Stimulated activated effector memory CD8-positive, alpha-beta T cell treated with anti-CD3 and anti-CD28 coated beads, Interleukin-12 subunit alpha, Interleukin-12 subunit beta, amount 100 ng/mL, for 72 hours (primary cell): ENCODE measurements at regions not wholly inside any gene's neighbourhood (a gene's known extent, or its start where the extent isn't known, plus 50 kb on each side); places are given as distances from the start of the nearest gene placed in this dataset.
"Not testable (repeated sequence)": the region's sequence is repeated elsewhere in the genome, so short reads cannot be mapped to it uniquely, and the experiment has no call there.

ENCODE experiments used
- ATAC-seq: fragments of 150-1000 bp; cut with Tn5 transposase; 2 replicates; pipeline ENCODE4 v1.10.0; 2021
- DNase-seq, 2 donors: peaks; one replicate each; pipeline ENCODE4 v3.0.0; 2021 to 2022; ENCODE audit warnings: low spot score in 2 of 2
- H3K27ac Mint-ChIP-seq: one replicate; pipeline ENCODE4 v1.8.0; 2022; ENCODE audit warnings: mild to moderate bottlenecking, mixed read lengths
- H3K36me3 Mint-ChIP-seq: one replicate; pipeline ENCODE4 v1.8.0; 2022; ENCODE audit warnings: mild to moderate bottlenecking, mixed read lengths
- H3K4me1 Mint-ChIP-seq: one replicate; pipeline ENCODE4 v1.8.0; 2022; ENCODE audit warnings: mixed read lengths
- H3K4me3 Mint-ChIP-seq: one replicate; pipeline ENCODE4 v1.8.0; 2022; ENCODE audit warnings: mild to moderate bottlenecking, mixed read lengths
- H3K9me3 Mint-ChIP-seq: one replicate; pipeline ENCODE4 v1.8.0; 2022; ENCODE audit warnings: mixed read lengths

- DNase-seq: no peak
Observed at GRCh38 chr20:5469111-5469510, 141.7 kb downstream of the GPCPD1 start.

GRCh38 chr20:5467086-5467485 lies 143.7 kb downstream of the GPCPD1 start:
- DNase-seq: no peak
- H3K36me3 Mint-ChIP-seq: peaks cover 4% of the 10 kb centered on the region
- no peak overlapping the region for H3K27ac Mint-ChIP-seq
- H3K4me1 Mint-ChIP-seq: no peaks in the 10 kb centered on the region
- H3K9me3 Mint-ChIP-seq: no peaks in the 10 kb centered on the region
- no peak overlapping the region for H3K4me3 Mint-ChIP-seq
- ATAC-seq: no peak

More at GRCh38 chr20:5469111-5469510, 141.7 kb downstream of the GPCPD1 start:
- Mint-ChIP-seq H3K4me1 (no peaks in the 10 kb centered on the region), H3K36me3 (peaks cover 4% of the 10 kb centered on the region), H3K27ac (no peak overlapping the region), H3K4me3 (no peak overlapping the region), H3K9me3 (no peaks in the 10 kb centered on the region)
- ATAC-seq: no peak

- DNase-seq (no peak), ATAC-seq (no peak)
- Mint-ChIP-seq H3K4me1 (no peaks in the 10 kb centered on the region), H3K4me3 (no peak overlapping the region), H3K27ac (no peak overlapping the region), H3K36me3 (no peaks in the 10 kb centered on the region), H3K9me3 (peaks cover 6% of the 10 kb centered on the region)
Observed at GRCh38 chr20:5465604-5465927, 145.2 kb downstream of the GPCPD1 start.

- Mint-ChIP-seq H3K4me3 (no peak overlapping the region), H3K36me3 (no peaks in the 10 kb centered on the region), H3K4me1 (no peaks in the 10 kb centered on the region), H3K27ac (no peak overlapping the region), H3K9me3 (peaks cover 11% of the 10 kb centered on the region)
- ATAC-seq: no peak
- DNase-seq: no peak
Observed at GRCh38 chr20:5464901-5465603, 145.8 kb downstream of the GPCPD1 start.

- H3K4me3 Mint-ChIP-seq: no peak overlapping the region
- DNase-seq (no peak), ATAC-seq (no peak)
- H3K36me3 Mint-ChIP-seq: no peaks in the 10 kb centered on the region
- no peaks in the 10 kb centered on the region for H3K4me1 Mint-ChIP-seq
- H3K9me3 Mint-ChIP-seq: peaks cover 11% of the 10 kb centered on the region
- H3K27ac Mint-ChIP-seq: no peak overlapping the region
Observed at GRCh38 chr20:5463007-5463686, 146.4 kb upstream of the PROKR2 start.

GRCh38 chr20:5453745-5454144 lies 137.0 kb upstream of the PROKR2 start:
- ATAC-seq, H3K27ac Mint-ChIP-seq, H3K36me3 Mint-ChIP-seq: not testable (repeated sequence)

GRCh38 chr20:5453316-5453715 lies 136.6 kb upstream of the PROKR2 start:
- not testable (repeated sequence) for H3K9me3 Mint-ChIP-seq, H3K4me1 Mint-ChIP-seq, H3K4me3 Mint-ChIP-seq, H3K27ac Mint-ChIP-seq, ATAC-seq, DNase-seq, H3K36me3 Mint-ChIP-seq

More at GRCh38 chr20:5453745-5454144, 137.0 kb upstream of the PROKR2 start:
- not testable (repeated sequence) for H3K4me3 Mint-ChIP-seq, DNase-seq, H3K9me3 Mint-ChIP-seq, H3K4me1 Mint-ChIP-seq

GRCh38 chr20:5452691-5453090 lies 135.9 kb upstream of the PROKR2 start:
- not testable (repeated sequence) for H3K4me3 Mint-ChIP-seq, H3K27ac Mint-ChIP-seq, H3K36me3 Mint-ChIP-seq, H3K9me3 Mint-ChIP-seq, H3K4me1 Mint-ChIP-seq, DNase-seq, ATAC-seq

- not testable (repeated sequence) for ATAC-seq, H3K36me3 Mint-ChIP-seq, H3K4me1 Mint-ChIP-seq, H3K9me3 Mint-ChIP-seq, H3K27ac Mint-ChIP-seq, DNase-seq, H3K4me3 Mint-ChIP-seq
Observed at GRCh38 chr20:5452286-5452685, 135.5 kb upstream of the PROKR2 start.

- DNase-seq (no peak), ATAC-seq (no peak)
- no peak overlapping the region for H3K27ac Mint-ChIP-seq
- H3K9me3 Mint-ChIP-seq: no peaks in the 10 kb centered on the region
- H3K36me3 Mint-ChIP-seq: no peaks in the 10 kb centered on the region
- H3K4me3 Mint-ChIP-seq: no peak overlapping the region
- H3K4me1 Mint-ChIP-seq: no peaks in the 10 kb centered on the region
Observed at GRCh38 chr20:5451643-5452210, 135.0 kb upstream of the PROKR2 start.

GRCh38 chr20:5448449-5449118 lies 131.8 kb upstream of the PROKR2 start:
- ATAC-seq: no peak
- peak; percentile 23 to 73 for DNase-seq
- Mint-ChIP-seq H3K4me3 (no peak overlapping the region), H3K36me3 (no peaks in the 10 kb centered on the region), H3K9me3 (no peaks in the 10 kb centered on the region), H3K4me1 (no peaks in the 10 kb centered on the region), H3K27ac (no peak overlapping the region)

- Mint-ChIP-seq H3K4me3 (no peak overlapping the region), H3K9me3 (no peaks in the 10 kb centered on the region), H3K4me1 (no peaks in the 10 kb centered on the region), H3K27ac (no peak overlapping the region), H3K36me3 (no peaks in the 10 kb centered on the region)
- DNase-seq (no peak), ATAC-seq (no peak)
Observed at GRCh38 chr20:5447188-5447587, 130.4 kb upstream of the PROKR2 start.

GRCh38 chr20:5445611-5446010 lies 128.9 kb upstream of the PROKR2 start:
- Mint-ChIP-seq H3K36me3 (no peaks in the 10 kb centered on the region), H3K4me1 (no peaks in the 10 kb centered on the region), H3K4me3 (no peak overlapping the region), H3K9me3 (no peaks in the 10 kb centered on the region), H3K27ac (no peak overlapping the region)
- DNase-seq (no peak), ATAC-seq (no peak)

- Mint-ChIP-seq H3K27ac (no peak overlapping the region), H3K9me3 (no peaks in the 10 kb centered on the region), H3K4me1 (no peaks in the 10 kb centered on the region), H3K4me3 (no peak overlapping the region), H3K36me3 (no peaks in the 10 kb centered on the region)
- ATAC-seq (no peak), DNase-seq (no peak)
Observed at GRCh38 chr20:5442101-5442500, 125.3 kb upstream of the PROKR2 start.

GRCh38 chr20:5434116-5434515 lies 117.4 kb upstream of the PROKR2 start:
- Mint-ChIP-seq H3K4me3 (no peak overlapping the region), H3K4me1 (no peaks in the 10 kb centered on the region), H3K27ac (no peak overlapping the region), H3K9me3 (no peaks in the 10 kb centered on the region), H3K36me3 (no peaks in the 10 kb centered on the region)
- ATAC-seq: no peak
- no peak for DNase-seq

GRCh38 chr20:5433352-5433751 lies 116.6 kb upstream of the PROKR2 start:
- Mint-ChIP-seq H3K4me3 (no peak overlapping the region), H3K4me1 (no peaks in the 10 kb centered on the region), H3K27ac (no peak overlapping the region), H3K9me3 (no peaks in the 10 kb centered on the region), H3K36me3 (no peaks in the 10 kb centered on the region)
- DNase-seq (no peak), ATAC-seq (no peak)
